ENCODE measurements at regions not wholly inside any gene's neighbourhood (a gene's known extent, or its start where the extent isn't known, plus 50 kb on each side); places are given as distances from the start of the nearest gene placed in this dataset.

GRCh38 chr6:144617708-144618107 is 332.6 kb downstream of the UTRN start:
- DNase-seq (no peak), ATAC-seq (no peak)
- Histone ChIP-seq H3K27ac (no peak overlapping the region), H3K4me1 (no peaks in the 10 kb centered on the region), H3K4me3 (no peak overlapping the region), H3K27me3 (no peaks in the 10 kb centered on the region), H3K36me3 (no peaks in the 10 kb centered on the region), H3K9me3 (no peaks in the 10 kb centered on the region)
- intact Hi-C loops (cut with DNase I): no loop called here
- no peak for TF ChIP-seq CTCF (IDR thresholded peaks at IDR 0.05)

GRCh38 chr6:144619966-144620365 is 334.8 kb downstream of the UTRN start:
- no peak for TF ChIP-seq CTCF (IDR thresholded peaks at IDR 0.05)
- no peaks in the 10 kb centered on the region for H3K36me3 ChIP-seq
- no peak overlapping the region for H3K27ac ChIP-seq
- intact Hi-C loops (cut with DNase I): no loop called here
- DNase-seq (no peak), ATAC-seq (no peak)
- H3K27me3 ChIP-seq: no peaks in the 10 kb centered on the region
- H3K9me3 ChIP-seq: no peaks in the 10 kb centered on the region
- H3K4me1 ChIP-seq: no peaks in the 10 kb centered on the region
- no peak overlapping the region for H3K4me3 ChIP-seq

- ATAC-seq (no peak), DNase-seq (no peak)
- Histone ChIP-seq H3K9me3 (no peaks in the 10 kb centered on the region), H3K36me3 (no peaks in the 10 kb centered on the region), H3K4me3 (no peak overlapping the region), H3K4me1 (peaks cover 0 to 3% of the 10 kb centered on the region in 2 donors), H3K27ac (no peak overlapping the region), H3K27me3 (no peaks in the 10 kb centered on the region)
- no peak for TF ChIP-seq CTCF (IDR thresholded peaks at IDR 0.05)
- intact Hi-C loops (cut with DNase I): no loop called here
These were observed 336.2 kb downstream of the UTRN start for GRCh38 chr6:144621332-144621731.

GRCh38 chr6:144624246-144624645 is 339.1 kb downstream of the UTRN start:
- no peak for TF ChIP-seq CTCF (IDR thresholded peaks at IDR 0.05)
- intact Hi-C loops (cut with DNase I): no loop called here
- H3K9me3 ChIP-seq: no peaks in the 10 kb centered on the region
- H3K36me3 ChIP-seq: no peaks in the 10 kb centered on the region
- H3K27ac ChIP-seq: no peak overlapping the region
- no peak overlapping the region for H3K4me3 ChIP-seq
- DNase-seq (no peak), ATAC-seq (no peak)
- H3K27me3 ChIP-seq: no peaks in the 10 kb centered on the region
- H3K4me1 ChIP-seq: peaks cover 0 to 3% of the 10 kb centered on the region in 2 donors

GRCh38 chr6:144624716-144625115 is 339.6 kb downstream of the UTRN start:
- no peak overlapping the region for H3K27ac ChIP-seq
- no peaks in the 10 kb centered on the region for H3K36me3 ChIP-seq
- H3K27me3 ChIP-seq: no peaks in the 10 kb centered on the region
- ATAC-seq (no peak), DNase-seq (no peak)
- TF ChIP-seq CTCF (IDR thresholded peaks at IDR 0.05): no peak
- intact Hi-C loops (cut with DNase I): no loop called here
- peaks cover 0 to 3% of the 10 kb centered on the region in 2 donors for H3K4me1 ChIP-seq
- no peaks in the 10 kb centered on the region for H3K9me3 ChIP-seq
- H3K4me3 ChIP-seq: no peak overlapping the region
